GM23248 (cell line): ENCODE measurements at regions not wholly inside any gene's neighbourhood (a gene's known extent, or its start where the extent isn't known, plus 50 kb on each side); places are given as distances from the start of the nearest gene placed in this dataset.

Source experiments
- DNase-seq: peaks from one replicate; pipeline ENCODE4 v3.0.0-alpha.2; 2015
- H2AFZ ChIP-seq: fragments of 200-600 bp; sonication (generic); 2 replicates; pipeline ENCODE4 v1.6.1; 2016; ENCODE audit warnings: antibody characterized with exemption
- H3F3A ChIP-seq: fragments of 200-600 bp; sonication (generic); 2 replicates; pipeline ENCODE4 v1.6.1; 2016; ENCODE audit warnings: mild to moderate bottlenecking, antibody characterized with exemption, mixed run types; ENCODE audit not compliant: insufficient read depth
- H3K27ac ChIP-seq: fragments of 200-600 bp; sonication (generic); 2 replicates; pipeline ENCODE4 v1.5.1; 2016; ENCODE audit warnings: mild to moderate bottlenecking
- H3K27me3 ChIP-seq: fragments of 200-600 bp; sonication (generic); replicated peaks from 2 replicates; pipeline ENCODE4 v1.6.1; 2016; ENCODE audit warnings: mild to moderate bottlenecking; ENCODE audit not compliant: insufficient read depth
- H3K36me3 ChIP-seq: fragments of 200-600 bp; sonication (generic); 2 replicates; pipeline ENCODE4 v1.6.1; 2016; ENCODE audit warnings: low read depth, mild to moderate bottlenecking
- H3K4me1 ChIP-seq: fragments of 200-600 bp; sonication (generic); 2 replicates; pipeline ENCODE4 v1.6.1; 2016; ENCODE audit warnings: mild to moderate bottlenecking; ENCODE audit not compliant: insufficient read depth
- H3K4me2 ChIP-seq: fragments of 200-600 bp; sonication (generic); one replicate; pipeline ENCODE4 v1.6.1; 2016; ENCODE audit warnings: mild to moderate bottlenecking; ENCODE audit not compliant: unreplicated experiment
- H3K4me3 ChIP-seq: fragments of 200-600 bp; sonication (generic); 2 replicates; pipeline ENCODE4 v1.5.1; 2016; ENCODE audit warnings: mild to moderate bottlenecking
- H3K79me2 ChIP-seq: fragments of 200-600 bp; sonication (generic); 2 replicates; pipeline ENCODE4 v1.6.1; 2016; ENCODE audit warnings: mild to moderate bottlenecking; ENCODE audit not compliant: insufficient read depth
- H3K9ac ChIP-seq: fragments of 200-600 bp; sonication (generic); 2 replicates; pipeline ENCODE4 v1.6.1; 2016; ENCODE audit warnings: mild to moderate bottlenecking
- H3K9me2 ChIP-seq: fragments of 200-600 bp; sonication (generic); 2 replicates; pipeline ENCODE4 v1.6.1; 2016; ENCODE audit warnings: mixed run types, mild to moderate bottlenecking, moderate library complexity; ENCODE audit not compliant: insufficient read depth
- H3K9me3 ChIP-seq: fragments of 200-600 bp; sonication (generic); one replicate; pipeline ENCODE4 v1.6.1; 2017; ENCODE audit warnings: low read depth
- H4K20me1 ChIP-seq: fragments of 200-600 bp; sonication (generic); 2 replicates; pipeline ENCODE4 v1.6.0; 2016; ENCODE audit not compliant: insufficient read depth
- EZH2 ChIP-seq: fragments of 200-600 bp; sonication (generic); IDR thresholded peaks from 2 replicates; pipeline ENCODE4 v1.6.1; 2018; ENCODE audit warnings: antibody characterized with exemption, mild to moderate bottlenecking; ENCODE audit not compliant: insufficient read depth, poor library complexity, severe bottlenecking
- EZH2phosphoT487 ChIP-seq: fragments of 200-600 bp; sonication (generic); IDR thresholded peaks from 2 replicates; pipeline ENCODE4 v1.6.1; 2018; ENCODE audit warnings: antibody characterized with exemption, moderate library complexity, mild to moderate bottlenecking, low read depth; ENCODE audit not compliant: insufficient read depth
- WGBS, 2 experiments: methylation state at CpG; one replicate each; pipeline ENCODE4 v1.1.6; 2015 to 2017; ENCODE audit warnings: low lambda C conversion rate in 2 of 2, low coverage in 1 of 2; ENCODE audit errors: missing lambda C conversion rate in 2 of 2; 5-methylcytosine and 5-hydroxymethylcytosine counted together
- in situ Hi-C: fragments of 300-500 bp; cut with MboI; formaldehyde crosslinking; loops from 2 replicates; pipeline ENCODE4 v1.15.0; 2020

DNA sequence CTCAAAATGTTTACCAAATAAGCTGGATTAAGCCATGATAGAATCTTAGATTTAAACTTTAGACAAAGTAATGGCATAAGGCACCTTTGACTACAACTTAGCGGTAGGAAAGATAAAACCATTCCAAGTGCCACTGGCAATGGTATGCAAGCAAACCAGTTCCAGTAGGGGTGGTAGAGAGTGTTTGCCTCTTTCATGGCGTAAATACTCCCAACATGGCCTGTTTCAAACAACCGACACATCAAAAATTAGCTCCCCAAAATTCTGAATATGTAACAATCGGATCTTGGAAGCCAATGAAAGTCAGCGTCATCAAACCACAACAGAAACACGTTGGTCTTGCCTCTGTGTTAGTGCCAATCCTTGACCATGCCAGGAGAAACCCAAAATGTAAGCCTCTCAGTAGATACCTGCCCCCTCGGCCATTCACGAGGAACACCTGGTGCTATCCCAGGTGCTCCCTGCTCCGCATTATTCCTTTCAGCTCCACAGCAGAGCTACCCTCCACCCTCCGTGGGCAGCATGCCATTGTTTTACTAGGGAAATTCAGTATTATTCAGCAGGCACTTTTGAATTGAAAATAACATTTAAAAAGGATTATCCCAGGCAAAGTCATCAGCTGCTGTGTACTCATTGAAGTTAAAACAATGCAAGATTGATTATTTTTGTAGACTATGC is 307.8 kb upstream of the CDH11 start:
- Histone ChIP-seq H3K9me3 (no peaks in the 10 kb centered on the region), H2AFZ (no peak overlapping the region), H3K4me1 (no peaks in the 10 kb centered on the region), H3K4me3 (no peak overlapping the region), H3K79me2 (no peaks in the 10 kb centered on the region), H3K4me2 (no peak overlapping the region), H3K9ac (no peak overlapping the region), H3K27me3 (no peaks in the 10 kb centered on the region), H3K9me2 (no peaks in the 10 kb centered on the region), H3F3A (no peaks in the 10 kb centered on the region), H3K36me3 (no peaks in the 10 kb centered on the region), H4K20me1 (no peaks in the 10 kb centered on the region), H3K27ac (no peak overlapping the region)
- in situ Hi-C loops, result no loop called here
- WGBS, 2 experiments, result 67% methylated on average over 10 of the region's 10 CpGs
- no peak for TF ChIP-seq EZH2phosphoT487
- TF ChIP-seq EZH2, result no peak
- DNase-seq, result no peak

DNA sequence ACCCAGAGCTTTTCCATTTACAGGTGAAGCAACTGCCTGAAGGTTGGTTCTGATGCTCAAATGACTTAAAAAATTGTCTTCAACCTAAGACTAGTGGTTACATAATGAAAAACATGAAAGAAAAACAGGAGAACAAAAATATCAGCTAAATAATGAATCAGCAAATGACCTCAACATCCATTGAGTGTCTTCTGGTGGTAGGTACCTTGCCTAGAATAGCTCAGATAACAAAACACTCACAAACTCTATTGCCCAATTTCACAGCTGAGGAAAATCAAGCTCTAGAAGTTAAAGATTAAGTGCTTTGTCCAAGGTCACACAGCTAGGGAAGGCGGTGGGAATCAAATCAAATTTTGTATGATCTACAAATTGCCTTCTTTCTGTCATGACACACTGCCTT is 304.6 kb upstream of the CDH11 start:
- 97 to 100% methylated on average over 1 of the region's 1 CpG for WGBS, 2 experiments
- Histone ChIP-seq H3K36me3 (no peaks in the 10 kb centered on the region), H4K20me1 (no peaks in the 10 kb centered on the region), H3K9me3 (no peaks in the 10 kb centered on the region), H3K4me1 (no peaks in the 10 kb centered on the region), H3K79me2 (no peaks in the 10 kb centered on the region), H3F3A (no peaks in the 10 kb centered on the region), H3K4me2 (no peak overlapping the region), H3K27me3 (no peaks in the 10 kb centered on the region), H3K9ac (no peak overlapping the region), H2AFZ (no peak overlapping the region), H3K27ac (no peak overlapping the region), H3K4me3 (no peak overlapping the region), H3K9me2 (no peaks in the 10 kb centered on the region)
- in situ Hi-C loops, result no loop called here
- no peak for TF ChIP-seq EZH2phosphoT487
- TF ChIP-seq EZH2, result no peak
- peak; percentile 33 for DNase-seq

DNA sequence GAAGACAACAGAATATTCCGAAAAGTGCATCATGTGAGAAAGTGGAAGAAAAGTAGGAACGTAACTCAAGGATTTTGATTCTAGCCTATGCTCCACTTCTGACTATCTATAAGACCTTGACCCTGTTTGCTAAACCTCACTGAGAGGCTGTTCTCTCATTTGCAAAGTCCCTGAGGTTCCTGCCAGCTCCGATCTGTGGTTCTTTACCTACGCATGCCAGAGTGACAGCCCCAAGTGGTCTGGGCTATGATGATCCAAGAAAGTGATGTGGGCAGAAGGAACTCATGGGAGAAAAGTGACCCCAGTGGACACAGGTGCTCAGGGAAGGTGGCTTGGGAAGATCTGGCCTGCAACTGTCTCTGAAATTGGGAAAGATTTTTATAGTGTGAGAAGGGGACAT is 301.1 kb upstream of the CDH11 start:
- H3K4me3 ChIP-seq, result no peak overlapping the region
- no peak overlapping the region for H3K27ac ChIP-seq
- no peak overlapping the region for H2AFZ ChIP-seq
- H3K9ac ChIP-seq, result no peak overlapping the region
- H4K20me1 ChIP-seq, result no peaks in the 10 kb centered on the region
- no peaks in the 10 kb centered on the region for H3F3A ChIP-seq
- no peaks in the 10 kb centered on the region for H3K36me3 ChIP-seq
- no peaks in the 10 kb centered on the region for H3K9me3 ChIP-seq
- H3K27me3 ChIP-seq, result no peaks in the 10 kb centered on the region
- H3K4me1 ChIP-seq, result no peaks in the 10 kb centered on the region
- WGBS, 2 experiments, result 76 to 84% methylated on average over 4 of the region's 4 CpGs
- no peak overlapping the region for H3K4me2 ChIP-seq
- DNase-seq, result no peak
- TF ChIP-seq EZH2phosphoT487 (no peak), EZH2 (no peak)
- in situ Hi-C loops, result no loop called here
- no peaks in the 10 kb centered on the region for H3K79me2 ChIP-seq
- H3K9me2 ChIP-seq, result no peaks in the 10 kb centered on the region

DNA sequence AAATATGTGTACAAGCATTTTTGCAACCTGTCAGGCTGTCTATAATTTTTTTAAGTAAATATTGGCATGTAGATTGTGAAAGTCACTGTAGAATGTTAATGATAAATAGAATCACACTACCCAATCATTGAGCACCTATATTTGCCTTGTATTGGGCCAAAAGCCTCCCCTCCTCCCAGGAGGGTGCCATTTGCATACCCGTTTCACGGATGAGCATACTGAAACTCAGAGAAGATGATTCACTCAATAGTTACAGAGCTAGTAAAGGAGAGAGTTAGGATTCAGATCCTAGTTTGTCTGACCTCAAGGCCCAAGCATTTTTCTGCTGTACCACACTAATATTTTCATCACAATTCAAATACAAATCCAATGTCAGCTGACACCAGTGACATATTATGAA is 299.7 kb upstream of the CDH11 start:
- 90 to 97% methylated on average over 2 of the region's 2 CpGs for WGBS, 2 experiments
- no peaks in the 10 kb centered on the region for H3K9me3 ChIP-seq
- no peak for DNase-seq
- H3K79me2 ChIP-seq, result no peaks in the 10 kb centered on the region
- no peaks in the 10 kb centered on the region for H3K9me2 ChIP-seq
- H3K4me1 ChIP-seq, result no peaks in the 10 kb centered on the region
- H3K27me3 ChIP-seq, result no peaks in the 10 kb centered on the region
- H3K9ac ChIP-seq, result no peak overlapping the region
- H4K20me1 ChIP-seq, result no peaks in the 10 kb centered on the region
- H3K4me3 ChIP-seq, result no peak overlapping the region
- H2AFZ ChIP-seq, result no peak overlapping the region
- no peak overlapping the region for H3K4me2 ChIP-seq
- H3K36me3 ChIP-seq, result no peaks in the 10 kb centered on the region
- no peak overlapping the region for H3K27ac ChIP-seq
- TF ChIP-seq EZH2phosphoT487 (no peak), EZH2 (no peak)
- in situ Hi-C loops, result no loop called here
- no peaks in the 10 kb centered on the region for H3F3A ChIP-seq
